ENCODE measurements at regions not wholly inside any gene's neighbourhood (a gene's known extent, or its start where the extent isn't known, plus 50 kb on each side); places are given as distances from the start of the nearest gene placed in this dataset.

- H3K9me1 ChIP-seq (ENCODE audit: control insufficient read depth, extremely low read depth, insufficient read depth, low read length), result no peaks in the 10 kb centered on the region
- no peak overlapping the region for H3K4me3 ChIP-seq (ENCODE audit: control insufficient read depth in 2 of 3, extremely low read depth in 1 of 3, insufficient read depth in 2 of 3, low read depth in 1 of 3, low read length in 3 of 3)
- H3K9me3 ChIP-seq (ENCODE audit: control insufficient read depth, low read depth, low read length), result no peaks in the 10 kb centered on the region
- no peaks in the 10 kb centered on the region for H3K27me3 ChIP-seq (ENCODE audit: control insufficient read depth, extremely low read depth, insufficient read depth, low read length)
- dilution Hi-C loops (cut with MboI; ENCODE audit: extremely low pct_ligation_motif_present, low sequenced_read_pairs), result no loop called here
- DNase-seq (ENCODE audit: low read depth, low spot score) (no peak), FAIRE-seq (no peak)
- no peaks in the 10 kb centered on the region for H3K36me3 ChIP-seq (ENCODE audit: control insufficient read depth in 2 of 2, extremely low read depth in 1 of 2, insufficient read depth in 2 of 2, low read length in 2 of 2)
- no peaks in the 10 kb centered on the region for H3K79me2 ChIP-seq (ENCODE audit: control insufficient read depth, insufficient read depth, low read length)
- no peaks in the 10 kb centered on the region for H4K20me1 ChIP-seq (ENCODE audit: control insufficient read depth, extremely low read depth, insufficient read depth, low read length)
- H3K27ac ChIP-seq (ENCODE audit: control insufficient read depth, insufficient read depth, low read length), result no peak overlapping the region
- TF ChIP-seq CTCF (optimal IDR thresholded peaks at IDR 0.05 in 1 of 3, IDR thresholded peaks at IDR 0.05 in 1 of 3, conservative IDR thresholded peaks at IDR 0.05 in 1 of 3; ENCODE audit: extremely low read depth in 1 of 3, insufficient read depth in 2 of 3, low read length in 3 of 3), result no peak
- no peak for TF ChIP-seq EZH2 (IDR thresholded peaks at IDR 0.05; ENCODE audit: low read length)
- no peak overlapping the region for H2AFZ ChIP-seq (ENCODE audit: control insufficient read depth, low read length)
- H3K4me1 ChIP-seq (ENCODE audit: control insufficient read depth, extremely low read depth, insufficient read depth, low read length), result no peaks in the 10 kb centered on the region
- H3K9ac ChIP-seq (ENCODE audit: control insufficient read depth, extremely low read depth, insufficient read depth, low read length), result no peak overlapping the region
- no peak overlapping the region for H3K4me2 ChIP-seq (ENCODE audit: control insufficient read depth, extremely low read depth, insufficient read depth, low read depth, low read length)
Observed at GRCh38 chr10:123595661-123596060, 70.5 kb upstream of the GPR26 start.

GRCh38 chr10:123597676-123598075, 68.5 kb upstream of the GPR26 start:
- Histone ChIP-seq H3K27me3 (ENCODE audit: control insufficient read depth, extremely low read depth, insufficient read depth, low read length) (no peaks in the 10 kb centered on the region), H3K4me3 (ENCODE audit: control insufficient read depth in 2 of 3, extremely low read depth in 1 of 3, insufficient read depth in 2 of 3, low read depth in 1 of 3, low read length in 3 of 3) (no peak overlapping the region), H3K27ac (ENCODE audit: control insufficient read depth, insufficient read depth, low read length) (no peak overlapping the region), H3K79me2 (ENCODE audit: control insufficient read depth, insufficient read depth, low read length) (no peaks in the 10 kb centered on the region), H3K4me2 (ENCODE audit: control insufficient read depth, extremely low read depth, insufficient read depth, low read depth, low read length) (no peak overlapping the region), H3K9me3 (ENCODE audit: control insufficient read depth, low read depth, low read length) (no peaks in the 10 kb centered on the region), H3K9me1 (ENCODE audit: control insufficient read depth, extremely low read depth, insufficient read depth, low read length) (no peaks in the 10 kb centered on the region), H2AFZ (ENCODE audit: control insufficient read depth, low read length) (no peak overlapping the region), H3K4me1 (ENCODE audit: control insufficient read depth, extremely low read depth, insufficient read depth, low read length) (no peaks in the 10 kb centered on the region), H3K9ac (ENCODE audit: control insufficient read depth, extremely low read depth, insufficient read depth, low read length) (no peak overlapping the region), H4K20me1 (ENCODE audit: control insufficient read depth, extremely low read depth, insufficient read depth, low read length) (no peaks in the 10 kb centered on the region), H3K36me3 (ENCODE audit: control insufficient read depth in 2 of 2, extremely low read depth in 1 of 2, insufficient read depth in 2 of 2, low read length in 2 of 2) (no peaks in the 10 kb centered on the region)
- FAIRE-seq, result no peak
- TF ChIP-seq EZH2 (IDR thresholded peaks at IDR 0.05; ENCODE audit: low read length) (no peak), CTCF (optimal IDR thresholded peaks at IDR 0.05 in 1 of 3, IDR thresholded peaks at IDR 0.05 in 1 of 3, conservative IDR thresholded peaks at IDR 0.05 in 1 of 3; ENCODE audit: extremely low read depth in 1 of 3, insufficient read depth in 2 of 3, low read length in 3 of 3) (no peak)
- no peak for DNase-seq (ENCODE audit: low read depth, low spot score)
- dilution Hi-C loops (cut with MboI; ENCODE audit: extremely low pct_ligation_motif_present, low sequenced_read_pairs), result no loop called here
